Endodermal cell (in vitro differentiated cells): ENCODE measurements at regions not wholly inside any gene's neighbourhood (a gene's known extent, or its start where the extent isn't known, plus 50 kb on each side); places are given as distances from the start of the nearest gene placed in this dataset.

ENCODE experiments used
- DNase-seq: peaks from one replicate; pipeline ENCODE4 v3.0.0-alpha.2; 2017
- H3K27ac ChIP-seq: 2 replicates; pipeline ENCODE4 v1.5.1; 2013; ENCODE audit warnings: mild to moderate bottlenecking, low read depth, low read length, moderate library complexity
- H3K27me3 ChIP-seq: 2 replicates; pipeline ENCODE4 v1.6.1; 2013; ENCODE audit warnings: mild to moderate bottlenecking, low read length, moderate library complexity; ENCODE audit not compliant: insufficient read depth, control insufficient read depth, poor library complexity, severe bottlenecking
- H3K36me3 ChIP-seq: 2 replicates; pipeline ENCODE4 v1.7.0; 2013; ENCODE audit warnings: mild to moderate bottlenecking, low read length, moderate library complexity; ENCODE audit not compliant: control insufficient read depth, insufficient read depth
- H3K4me1 ChIP-seq: one replicate; pipeline ENCODE4 v1.7.0; 2013; ENCODE audit warnings: low read length; ENCODE audit not compliant: control insufficient read depth, insufficient read depth
- H3K4me3 ChIP-seq: 2 replicates; pipeline ENCODE4 v1.5.1; 2013; ENCODE audit warnings: mild to moderate bottlenecking, low read length, moderate library complexity
- H3K9ac ChIP-seq: 2 replicates; pipeline ENCODE4 v1.6.1; 2013; ENCODE audit warnings: mild to moderate bottlenecking, low read length, moderate library complexity; ENCODE audit not compliant: poor library complexity, severe bottlenecking; ENCODE audit errors: extremely low read depth
- H3K9me3 ChIP-seq: 2 replicates; pipeline ENCODE4 v1.6.1; 2013; ENCODE audit warnings: mild to moderate bottlenecking, low read length, moderate library complexity; ENCODE audit not compliant: control insufficient read depth
- H3K27ac Mint-ChIP-seq: 2 replicates; pipeline ENCODE4 v1.8.0; 2020; ENCODE audit warnings: mixed read lengths
- H3K27me3 Mint-ChIP-seq: 2 replicates; pipeline ENCODE4 v1.8.0; 2021; ENCODE audit warnings: mild to moderate bottlenecking, mixed read lengths; ENCODE audit not compliant: insufficient read depth
- H3K36me3 Mint-ChIP-seq: 2 replicates; pipeline ENCODE4 v1.8.0; 2020; ENCODE audit warnings: low read depth, mixed read lengths
- H3K4me1 Mint-ChIP-seq: 2 replicates; pipeline ENCODE4 v1.8.0; 2020; ENCODE audit warnings: mixed read lengths
- H3K4me3 Mint-ChIP-seq: 2 replicates; pipeline ENCODE4 v1.8.0; 2020; ENCODE audit warnings: mild to moderate bottlenecking, moderate library complexity, mixed read lengths
- H3K9me3 Mint-ChIP-seq: 2 replicates; pipeline ENCODE4 v1.8.0; 2020; ENCODE audit warnings: mild to moderate bottlenecking, mixed read lengths
- WGBS, 2 experiments: methylation state at CpG; one replicate each; pipeline versions ENCODE4 v1.1.5 to v1.1.7; 2013; ENCODE audit warnings: missing lambda C conversion rate in 2 of 2, mixed read lengths in 1 of 2; ENCODE audit not compliant: insufficient coverage in 1 of 2, insufficient read length in 1 of 2; 5-methylcytosine and 5-hydroxymethylcytosine counted together
- TF ChIP-seq, protein P1 (sequence below): fragments of 200-600 bp; sonication (generic); conservative IDR thresholded peaks from 2 replicates; pipeline ENCODE4 v1.5.0; 2021; ENCODE audit warnings: antibody characterized with exemption, mild to moderate bottlenecking

DNA sequence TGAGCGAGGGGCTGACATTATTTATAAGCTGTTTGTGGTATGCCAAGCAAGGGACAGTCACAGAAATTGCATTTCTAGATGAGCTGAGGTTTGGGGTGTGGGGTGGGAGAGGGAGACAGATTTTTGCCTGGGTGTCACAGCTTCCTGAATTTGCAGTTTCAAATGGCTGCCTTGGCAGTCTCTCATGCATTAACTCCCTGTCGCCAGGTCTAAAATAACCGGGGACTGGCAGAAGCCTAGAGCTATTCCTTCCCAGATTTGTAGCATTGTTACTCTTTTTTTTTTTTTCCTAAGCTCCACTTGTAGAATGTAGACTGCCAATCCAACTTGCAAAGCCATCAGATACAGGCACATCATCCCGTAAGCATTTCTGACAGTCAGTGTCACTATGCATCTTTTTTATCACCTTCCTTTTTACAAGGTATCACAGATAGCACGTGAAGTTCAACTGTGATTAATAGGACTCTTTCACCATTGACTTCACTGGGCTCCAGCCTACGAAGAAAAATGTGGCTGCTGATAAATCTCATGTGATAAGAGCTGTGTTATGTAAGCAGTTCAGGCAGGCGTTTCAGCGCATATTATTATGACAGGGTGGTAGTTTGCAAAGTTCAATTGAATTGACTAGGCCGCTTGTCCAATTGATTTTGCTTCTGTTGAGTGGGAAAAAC lies 130.7 kb upstream of the CELF2 start:
- Mint-ChIP-seq H3K4me1 (peaks cover 6% of the 10 kb centered on the region), H3K36me3 (no peaks in the 10 kb centered on the region), H3K4me3 (no peak overlapping the region), H3K9me3 (peaks cover 11% of the 10 kb centered on the region), H3K27ac (no peak overlapping the region), H3K27me3 (peaks cover 39% of the 10 kb centered on the region)
- Histone ChIP-seq H3K4me3 (no peak overlapping the region), H3K27me3 (peaks cover 35% of the 10 kb centered on the region), H3K9ac (no peak overlapping the region), H3K9me3 (peaks cover 16% of the 10 kb centered on the region), H3K36me3 (no peaks in the 10 kb centered on the region), H3K27ac (no peak overlapping the region), H3K4me1 (no peaks in the 10 kb centered on the region)
- 91 to 93% methylated on average over 5 to 9 of the region's 9 CpGs for WGBS, 2 experiments
- TF ChIP-seq, protein P1, sequence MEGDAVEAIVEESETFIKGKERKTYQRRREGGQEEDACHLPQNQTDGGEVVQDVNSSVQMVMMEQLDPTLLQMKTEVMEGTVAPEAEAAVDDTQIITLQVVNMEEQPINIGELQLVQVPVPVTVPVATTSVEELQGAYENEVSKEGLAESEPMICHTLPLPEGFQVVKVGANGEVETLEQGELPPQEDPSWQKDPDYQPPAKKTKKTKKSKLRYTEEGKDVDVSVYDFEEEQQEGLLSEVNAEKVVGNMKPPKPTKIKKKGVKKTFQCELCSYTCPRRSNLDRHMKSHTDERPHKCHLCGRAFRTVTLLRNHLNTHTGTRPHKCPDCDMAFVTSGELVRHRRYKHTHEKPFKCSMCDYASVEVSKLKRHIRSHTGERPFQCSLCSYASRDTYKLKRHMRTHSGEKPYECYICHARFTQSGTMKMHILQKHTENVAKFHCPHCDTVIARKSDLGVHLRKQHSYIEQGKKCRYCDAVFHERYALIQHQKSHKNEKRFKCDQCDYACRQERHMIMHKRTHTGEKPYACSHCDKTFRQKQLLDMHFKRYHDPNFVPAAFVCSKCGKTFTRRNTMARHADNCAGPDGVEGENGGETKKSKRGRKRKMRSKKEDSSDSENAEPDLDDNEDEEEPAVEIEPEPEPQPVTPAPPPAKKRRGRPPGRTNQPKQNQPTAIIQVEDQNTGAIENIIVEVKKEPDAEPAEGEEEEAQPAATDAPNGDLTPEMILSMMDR = no peak
- no peak for DNase-seq

DNA sequence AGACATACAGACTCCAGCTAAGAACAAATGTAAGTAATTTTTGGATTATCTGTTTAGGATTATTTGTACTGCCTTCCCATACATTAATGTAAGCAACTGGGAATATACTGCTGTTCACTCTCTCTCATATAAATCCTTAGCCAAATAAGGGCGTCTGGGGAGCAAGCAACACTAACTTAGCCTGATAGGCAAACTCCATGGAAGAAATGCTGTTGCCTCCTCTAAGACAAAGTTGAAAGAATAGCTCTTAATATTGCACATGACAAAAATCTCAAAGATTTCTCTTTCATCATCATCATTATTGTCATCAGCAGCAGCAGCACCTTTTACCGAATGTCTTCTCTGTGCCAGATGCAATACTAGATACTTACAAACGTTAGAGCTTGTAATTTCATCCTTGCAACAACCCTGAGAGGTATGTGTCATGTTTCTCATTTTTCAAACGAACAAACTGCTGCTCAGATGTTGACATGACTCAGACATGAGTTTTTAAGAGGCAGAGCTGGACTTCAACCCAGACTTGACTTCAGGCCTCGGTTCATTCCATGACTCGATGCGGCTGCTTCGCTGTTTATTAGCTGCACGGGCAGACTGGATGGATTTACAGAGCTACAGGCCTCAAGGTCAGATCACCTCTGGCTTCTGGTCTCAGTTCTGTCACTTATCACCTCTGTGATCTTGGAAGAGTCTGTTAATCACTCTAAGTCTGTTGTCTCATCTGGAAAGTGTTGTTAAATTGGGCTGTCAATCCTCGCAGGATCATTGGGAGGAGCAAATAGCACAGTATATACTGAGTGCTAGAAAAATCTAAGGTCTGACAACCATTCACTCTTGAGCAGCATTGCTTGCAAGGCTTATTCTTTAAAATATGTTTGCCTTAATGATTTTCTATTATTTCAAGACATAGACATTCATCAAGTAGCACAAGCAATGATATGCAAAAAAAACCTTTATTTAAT lies 126.3 kb upstream of the CELF2 start:
- peaks cover 8% of the 10 kb centered on the region for H3K9me3 Mint-ChIP-seq
- no peaks in the 10 kb centered on the region for H3K36me3 ChIP-seq
- H3K9ac ChIP-seq = no peak overlapping the region
- no peak for DNase-seq
- H3K27me3 Mint-ChIP-seq = peaks cover 76% of the 10 kb centered on the region
- H3K36me3 Mint-ChIP-seq = no peaks in the 10 kb centered on the region
- H3K4me1 Mint-ChIP-seq = peaks cover 6% of the 10 kb centered on the region
- no peak overlapping the region for H3K27ac ChIP-seq
- TF ChIP-seq, protein P1 = no peak
- H3K9me3 ChIP-seq = no peaks in the 10 kb centered on the region
- no peak overlapping the region for H3K4me3 Mint-ChIP-seq
- no peak overlapping the region for H3K27ac Mint-ChIP-seq
- H3K4me3 ChIP-seq = no peak overlapping the region
- H3K27me3 ChIP-seq = peaks cover 58% of the 10 kb centered on the region
- 89 to 94% methylated on average over 8 to 10 of the region's 10 CpGs for WGBS, 2 experiments
- no peaks in the 10 kb centered on the region for H3K4me1 ChIP-seq

DNA sequence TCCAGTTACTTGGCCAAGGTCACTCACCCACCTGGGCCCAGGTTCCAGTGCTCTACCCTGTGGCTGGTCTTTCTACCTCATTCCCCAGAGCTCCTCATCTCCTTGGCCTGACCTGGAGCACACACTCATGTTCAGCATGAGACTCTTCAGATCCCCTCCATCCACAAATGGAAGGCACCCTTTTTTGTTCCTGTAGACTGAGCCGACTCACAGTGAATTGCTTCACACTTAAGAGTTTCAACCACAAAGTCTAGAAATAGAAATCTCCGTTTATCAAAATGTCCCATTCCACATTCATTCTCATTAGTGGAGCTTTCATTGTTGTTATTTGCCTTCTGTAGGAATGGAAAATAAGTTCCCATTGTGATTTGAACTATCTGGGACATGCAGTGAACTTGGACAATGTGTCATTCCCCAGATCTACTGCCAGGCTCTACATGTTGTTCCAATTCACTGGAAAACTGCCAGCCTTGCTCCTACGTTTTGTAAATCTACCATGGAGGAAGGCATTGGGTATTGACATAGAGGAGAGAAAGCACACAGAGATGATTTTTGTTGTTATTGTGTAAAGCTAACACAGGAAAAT lies 125.3 kb upstream of the CELF2 start:
- peaks cover 58% of the 10 kb centered on the region for H3K27me3 ChIP-seq
- no peaks in the 10 kb centered on the region for H3K4me1 ChIP-seq
- H3K9ac ChIP-seq = no peak overlapping the region
- H3K27ac ChIP-seq = no peak overlapping the region
- H3K36me3 ChIP-seq = no peaks in the 10 kb centered on the region
- no peak overlapping the region for H3K4me3 ChIP-seq
- Mint-ChIP-seq H3K27ac (no peak overlapping the region), H3K4me1 (peaks cover 6% of the 10 kb centered on the region), H3K9me3 (peaks cover 8% of the 10 kb centered on the region), H3K36me3 (no peaks in the 10 kb centered on the region), H3K4me3 (no peak overlapping the region), H3K27me3 (peaks cover 83% of the 10 kb centered on the region)
- WGBS, 2 experiments = 90 to 93% methylated on average over 2 to 3 of the region's 3 CpGs
- H3K9me3 ChIP-seq = no peaks in the 10 kb centered on the region
- TF ChIP-seq, protein P1 = no peak
- no peak for DNase-seq
